Neural progenitor cell (in vitro differentiated cells): ENCODE measurements at regions not wholly inside any gene's neighbourhood (a gene's known extent, or its start where the extent isn't known, plus 50 kb on each side); places are given as distances from the start of the nearest gene placed in this dataset.
A peak's percentile ranks its signal among the peaks of the same experiment; 100 is the strongest.

ENCODE experiments used
- DNase-seq: peaks from one replicate; pipeline ENCODE4 v3.0.0-alpha.2; 2016; ENCODE audit warnings: low spot score
- H2AFZ ChIP-seq: fragments of 200-600 bp; sonication (generic); replicated peaks from 2 replicates; pipeline ENCODE4 v1.6.1; 2016; ENCODE audit warnings: antibody characterized with exemption
- H3F3A ChIP-seq: fragments of 200-600 bp; sonication (generic); 2 replicates; pipeline ENCODE4 v1.6.1; 2016; ENCODE audit warnings: antibody characterized with exemption, low read depth
- H3K27ac ChIP-seq: fragments of 200-600 bp; sonication (generic); 2 replicates; pipeline ENCODE4 v1.5.1; 2016; ENCODE audit warnings: mild to moderate bottlenecking
- H3K27me3 ChIP-seq: fragments of 200-600 bp; sonication (generic); 2 replicates; pipeline ENCODE4 v1.6.1; 2016; ENCODE audit warnings: mild to moderate bottlenecking, moderate library complexity
- H3K36me3 ChIP-seq: fragments of 200-600 bp; sonication (generic); 2 replicates; pipeline ENCODE4 v1.5.1; 2016
- H3K4me1 ChIP-seq: fragments of 200-600 bp; sonication (generic); 2 replicates; pipeline ENCODE4 v1.6.1; 2016; ENCODE audit warnings: mixed run types
- H3K4me2 ChIP-seq: fragments of 200-600 bp; sonication (generic); 2 replicates; pipeline ENCODE4 v1.6.1; 2016
- H3K4me3 ChIP-seq: fragments of 200-600 bp; sonication (generic); 2 replicates; pipeline ENCODE4 v1.5.1; 2016
- H3K79me2 ChIP-seq: fragments of 200-600 bp; sonication (generic); 2 replicates; pipeline ENCODE4 v1.6.1; 2016; ENCODE audit warnings: low read depth
- H3K9ac ChIP-seq: fragments of 200-600 bp; sonication (generic); 2 replicates; pipeline ENCODE4 v1.6.1; 2016
- H3K9me3 ChIP-seq: fragments of 200-600 bp; sonication (generic); 2 replicates; pipeline ENCODE4 v1.5.1; 2016; ENCODE audit warnings: low read depth
- H4K20me1 ChIP-seq: fragments of 200-600 bp; sonication (generic); 2 replicates; pipeline ENCODE4 v1.6.1; 2016; ENCODE audit warnings: low read depth
- H3K27ac Mint-ChIP-seq: 3 replicates; pipeline ENCODE4 v1.8.0; 2021; ENCODE audit warnings: mixed read lengths
- H3K27me3 Mint-ChIP-seq: 2 replicates; pipeline ENCODE4 v1.8.0; 2022; ENCODE audit warnings: low read depth, mild to moderate bottlenecking, inconsistent platforms, moderate library complexity, mixed read lengths; ENCODE audit not compliant: insufficient read depth
- H3K36me3 Mint-ChIP-seq: 3 replicates; pipeline ENCODE4 v1.8.0; 2021; ENCODE audit warnings: mixed read lengths
- H3K4me1 Mint-ChIP-seq: 3 replicates; pipeline ENCODE4 v1.8.0; 2021; ENCODE audit warnings: mixed read lengths
- H3K4me3 Mint-ChIP-seq: 3 replicates; pipeline ENCODE4 v1.8.0; 2021; ENCODE audit warnings: mild to moderate bottlenecking, moderate library complexity, mixed read lengths
- H3K9me3 Mint-ChIP-seq: 3 replicates; pipeline ENCODE4 v1.8.0; 2020; ENCODE audit warnings: mixed read lengths
- CTCF ChIP-seq: fragments of 200-600 bp; sonication (generic); IDR thresholded peaks from 2 replicates; pipeline ENCODE4 v1.5.1; 2017; ENCODE audit warnings: antibody characterized with exemption, mild to moderate bottlenecking
- EZH2 ChIP-seq: fragments of 200-600 bp; sonication (generic); IDR thresholded peaks from 2 replicates; pipeline ENCODE4 v1.6.1; 2017; ENCODE audit warnings: antibody characterized with exemption, mild to moderate bottlenecking, moderate library complexity
- EZH2phosphoT487 ChIP-seq: fragments of 200-600 bp; sonication (generic); IDR thresholded peaks from 2 replicates; pipeline ENCODE4 v1.6.1; 2017; ENCODE audit warnings: antibody characterized with exemption

DNA sequence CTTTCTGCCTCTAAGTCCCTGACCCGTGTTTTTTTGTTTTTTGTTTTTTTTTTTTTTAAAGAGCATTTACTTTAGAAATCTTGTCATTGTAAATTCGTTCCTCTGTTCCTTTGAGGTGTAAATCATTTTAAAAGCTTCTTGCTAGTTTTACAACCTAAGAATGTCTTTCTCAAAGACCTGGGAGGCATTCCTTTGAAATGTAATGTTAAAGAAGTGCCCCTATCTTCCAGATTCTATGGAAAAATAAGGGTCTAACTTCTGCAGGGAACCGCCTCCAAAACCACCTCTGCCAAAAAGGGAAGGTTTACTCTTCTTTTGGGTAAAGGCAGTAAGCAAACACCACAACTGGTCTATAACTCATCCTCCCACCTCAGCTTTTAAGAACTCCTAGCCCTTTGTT, 259.6 kb upstream of the ZNF804A start:
- Histone ChIP-seq H4K20me1 (no peaks in the 10 kb centered on the region), H3K9me3 (no peaks in the 10 kb centered on the region), H3K4me3 (peak overlapping the region; percentile 24), H3K79me2 (no peaks in the 10 kb centered on the region), H3K4me2 (peak overlapping the region; percentile 70), H3K4me1 (peaks cover 19% of the 10 kb centered on the region), H3K27me3 (peaks cover 18% of the 10 kb centered on the region), H3K9ac (no peak overlapping the region), H3K36me3 (no peaks in the 10 kb centered on the region), H2AFZ (peak overlapping the region; percentile 85), H3K27ac (peak overlapping the region; percentile 71), H3F3A (peaks cover 8% of the 10 kb centered on the region)
- TF ChIP-seq EZH2phosphoT487: no peak
- TF ChIP-seq CTCF: no peak
- no peak for TF ChIP-seq EZH2
- no peaks in the 10 kb centered on the region for H3K36me3 Mint-ChIP-seq
- no peak overlapping the region for H3K4me3 Mint-ChIP-seq
- H3K9me3 Mint-ChIP-seq: no peaks in the 10 kb centered on the region
- no peaks in the 10 kb centered on the region for H3K27me3 Mint-ChIP-seq
- peaks cover 11% of the 10 kb centered on the region for H3K4me1 Mint-ChIP-seq
- H3K27ac Mint-ChIP-seq: no peak overlapping the region
- DNase-seq: peak; percentile 11

- Histone ChIP-seq H3K27ac (no peak overlapping the region), H3K4me3 (no peak overlapping the region), H3K9me3 (no peaks in the 10 kb centered on the region), H3K9ac (no peak overlapping the region), H2AFZ (no peak overlapping the region), H3K36me3 (no peaks in the 10 kb centered on the region), H3K27me3 (peaks cover 18% of the 10 kb centered on the region), H4K20me1 (no peaks in the 10 kb centered on the region), H3K79me2 (no peaks in the 10 kb centered on the region), H3F3A (peaks cover 8% of the 10 kb centered on the region), H3K4me2 (no peak overlapping the region), H3K4me1 (peaks cover 19% of the 10 kb centered on the region)
- DNase-seq: no peak
- Mint-ChIP-seq H3K27me3 (no peaks in the 10 kb centered on the region), H3K4me3 (no peak overlapping the region), H3K27ac (no peak overlapping the region), H3K9me3 (no peaks in the 10 kb centered on the region), H3K36me3 (no peaks in the 10 kb centered on the region), H3K4me1 (peaks cover 11% of the 10 kb centered on the region)
- TF ChIP-seq EZH2phosphoT487: no peak
- TF ChIP-seq CTCF: no peak
These were observed 258.4 kb upstream of the ZNF804A start for GRCh38 chr2:184339966-184340365.

DNA sequence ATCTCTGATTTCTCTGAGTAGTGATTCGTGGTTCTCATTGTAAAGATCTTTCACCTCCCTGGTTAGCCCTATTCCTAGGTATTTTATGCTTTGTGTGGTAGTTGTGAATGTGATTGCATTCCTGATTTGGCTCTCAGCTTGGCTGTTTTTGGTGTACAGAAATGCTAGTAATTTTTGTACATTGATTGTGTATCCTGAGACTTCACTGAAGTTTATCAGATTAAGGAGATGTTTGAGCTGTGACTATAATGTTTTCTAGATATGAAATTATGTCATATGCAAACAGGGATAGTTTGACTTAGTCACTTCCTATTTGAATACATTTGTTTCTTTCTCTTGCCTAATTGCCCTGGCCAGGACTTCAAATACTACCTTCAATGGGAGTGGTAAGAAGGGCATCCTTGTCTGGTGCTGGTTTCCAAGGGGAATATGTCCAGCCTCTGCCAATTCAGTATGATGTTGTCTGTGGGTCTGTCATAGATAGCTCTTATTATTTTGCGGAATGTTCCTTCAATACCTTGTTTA, 251.9 kb upstream of the ZNF804A start:
- Mint-ChIP-seq H3K36me3 (no peaks in the 10 kb centered on the region), H3K9me3 (no peaks in the 10 kb centered on the region), H3K4me1 (no peaks in the 10 kb centered on the region), H3K27ac (no peak overlapping the region), H3K4me3 (no peak overlapping the region), H3K27me3 (no peaks in the 10 kb centered on the region)
- no peak overlapping the region for H3K4me2 ChIP-seq
- H4K20me1 ChIP-seq: no peaks in the 10 kb centered on the region
- no peak overlapping the region for H3K4me3 ChIP-seq
- H3K27ac ChIP-seq: no peak overlapping the region
- no peaks in the 10 kb centered on the region for H3K79me2 ChIP-seq
- H3K4me1 ChIP-seq: no peaks in the 10 kb centered on the region
- no peak for DNase-seq
- no peaks in the 10 kb centered on the region for H3K9me3 ChIP-seq
- no peak overlapping the region for H2AFZ ChIP-seq
- TF ChIP-seq EZH2phosphoT487 (no peak), EZH2 (no peak), CTCF (no peak)
- no peaks in the 10 kb centered on the region for H3F3A ChIP-seq
- H3K9ac ChIP-seq: no peak overlapping the region
- H3K36me3 ChIP-seq: no peaks in the 10 kb centered on the region
- no peaks in the 10 kb centered on the region for H3K27me3 ChIP-seq
